Aorta (tissue), 5 donors: ENCODE measurements at regions not wholly inside any gene's neighbourhood (a gene's known extent, or its start where the extent isn't known, plus 50 kb on each side); places are given as distances from the start of the nearest gene placed in this dataset.
A peak's percentile ranks its signal among the peaks of the same experiment; 100 is the strongest.
"Not testable (repeated sequence)": the region's sequence is repeated elsewhere in the genome, so short reads cannot be mapped to it uniquely, and the experiment has no call there.

Source experiments
- ATAC-seq: fragments of 200-7000 bp; cut with Tn5 transposase; one replicate; pipeline ENCODE4 v1.9.1; 2022; ENCODE audit warnings: moderate library complexity; ENCODE audit not compliant: low FRiP score
- DNase-seq, 2 donors: peaks; one replicate each; pipeline ENCODE4 v3.0.0-alpha.2; 2020
- H3K27ac ChIP-seq, 2 donors: one replicate each; pipeline ENCODE4 v1.5.1; 2013; ENCODE audit warnings: low read length in 2 of 2, mild to moderate bottlenecking in 2 of 2, moderate library complexity in 2 of 2, control low read depth in 1 of 2, inconsistent platforms in 1 of 2, low read depth in 1 of 2
- H3K27me3 ChIP-seq, 2 donors: one replicate each; pipeline ENCODE4 v1.6.1; 2013; ENCODE audit warnings: control low read depth in 1 of 2, low read length in 1 of 2, mild to moderate bottlenecking in 1 of 2, moderate library complexity in 1 of 2; ENCODE audit not compliant: insufficient read depth in 2 of 2, control insufficient read depth in 1 of 2
- H3K36me3 ChIP-seq, 2 donors: one replicate each; pipeline ENCODE4 v1.6.1; 2013; ENCODE audit warnings: control low read depth in 1 of 2, low read length in 1 of 2, mild to moderate bottlenecking in 1 of 2; ENCODE audit not compliant: insufficient read depth in 2 of 2, control insufficient read depth in 1 of 2
- H3K4me1 ChIP-seq, 2 donors: one replicate each; pipeline ENCODE4 v1.6.1; 2013; ENCODE audit warnings: low read length in 2 of 2, control low read depth in 1 of 2, mild to moderate bottlenecking in 1 of 2, moderate library complexity in 1 of 2; ENCODE audit not compliant: insufficient read depth in 2 of 2, control insufficient read depth in 1 of 2
- H3K4me3 ChIP-seq, 2 donors: one replicate each; pipeline ENCODE4 v1.5.1; 2013; ENCODE audit warnings: low read length in 2 of 2, control low read depth in 1 of 2, mild to moderate bottlenecking in 1 of 2
- H3K9me3 ChIP-seq: one replicate; pipeline ENCODE4 v1.6.1; 2013; ENCODE audit warnings: mild to moderate bottlenecking, low read length; ENCODE audit not compliant: control insufficient read depth
- whole genome bisulfite sequencing, 2 donors: extraction: QIAGEN DNeasy Blood & Tissue Kit; methylation state at CpG; one replicate each; pipeline ENCODE4 v1.1.7; 2013; 5-methylcytosine and 5-hydroxymethylcytosine counted together
- intact Hi-C, 2 donors: fragments of 100-400 bp; cut with DNase I; formaldehyde crosslinking; loops; one replicate each; pipeline versions ENCODE4 v1.14.2 to v1.15.0; 2022
- donor health status: healthy with polysubstance abuse.
- donor health status: Bipolar disorder and iron deficiency.
- donor health status: DM: no; HTN: no; CAD: no.
- donor health status: DM: no; HTN: no; CAD: no.
- donor health status: DM: yes; HTN: yes; CAD: no.

DNA sequence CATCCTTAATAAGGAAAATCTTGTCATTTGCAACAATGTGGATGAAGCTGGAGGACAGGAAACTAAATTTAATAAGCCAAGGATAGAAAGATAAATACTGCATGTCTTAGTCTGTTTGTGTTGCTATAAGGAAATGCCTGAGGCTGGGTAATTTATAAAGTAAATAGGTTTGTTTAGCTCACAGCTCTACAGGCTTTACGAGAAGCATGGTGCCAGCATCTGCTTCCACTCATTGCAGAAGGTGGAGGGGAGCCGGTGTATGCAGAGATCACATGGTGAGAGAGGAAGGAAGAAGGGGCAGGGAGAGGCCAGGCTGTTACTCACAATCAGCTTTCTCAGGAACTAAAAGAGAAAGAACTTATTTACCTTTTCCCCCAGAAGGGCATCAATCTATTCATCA is 118.9 kb upstream of the SMLR1 start:
- Histone ChIP-seq H3K9me3 (no peaks in the 10 kb centered on the region), H3K27me3 (no peaks in the 10 kb centered on the region), H3K27ac (no peak overlapping the region), H3K4me3 (no peak overlapping the region), H3K4me1 (no peaks in the 10 kb centered on the region), H3K36me3 (no peaks in the 10 kb centered on the region)
- ATAC-seq, result no peak
- intact Hi-C loops, result no loop called here
- no peak for DNase-seq
- 15 to 20% methylated on average over 2 of the region's 2 CpGs for WGBS, 2 donors

DNA sequence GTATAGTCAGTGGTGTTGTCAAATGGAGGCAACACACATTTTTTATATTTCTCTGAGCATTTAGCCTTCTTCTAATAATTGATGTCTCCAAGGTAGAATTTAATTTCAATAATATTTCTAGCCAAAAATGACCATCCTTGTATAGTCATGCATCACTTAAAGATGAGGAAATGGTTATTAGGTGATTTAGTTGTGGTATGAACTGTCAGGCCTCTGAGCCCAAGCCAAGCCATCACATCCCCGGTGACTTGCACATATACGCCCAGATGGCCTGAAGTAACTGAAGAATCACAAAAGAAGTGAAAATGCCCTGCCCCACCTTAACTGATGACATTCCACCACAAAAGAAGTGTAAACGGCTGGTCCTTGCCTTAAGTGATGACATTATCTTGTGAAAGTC is 115.6 kb upstream of the SMLR1 start:
- intact Hi-C loops, H3K27ac ChIP-seq, H3K9me3 ChIP-seq, DNase-seq, H3K4me3 ChIP-seq, H3K36me3 ChIP-seq, H3K27me3 ChIP-seq, ATAC-seq, H3K4me1 ChIP-seq: not testable (repeated sequence)
- WGBS, 2 donors, result 68 to 75% methylated on average over 3 of the region's 3 CpGs

DNA sequence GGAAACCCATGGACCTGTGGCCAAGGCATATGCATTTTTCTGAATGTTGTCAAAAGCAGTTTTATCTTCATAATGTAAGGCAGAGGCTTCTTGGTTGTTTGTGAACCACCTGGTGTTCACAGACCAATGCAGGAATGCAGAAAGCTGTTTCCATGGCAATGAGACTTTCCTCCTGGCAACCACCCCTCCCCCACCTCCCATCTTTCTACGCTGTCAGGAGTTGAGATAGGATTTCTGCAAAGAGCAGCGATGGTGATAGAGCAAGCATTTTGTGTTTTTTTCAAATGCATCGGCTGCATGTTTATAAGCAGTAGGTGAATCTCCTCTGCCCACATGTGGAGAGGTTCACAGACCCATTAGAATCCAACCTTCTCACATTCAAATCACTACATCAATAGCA is 114.1 kb upstream of the SMLR1 start:
- H3K9me3 ChIP-seq, result no peaks in the 10 kb centered on the region
- no peak overlapping the region for H3K4me3 ChIP-seq
- no peaks in the 10 kb centered on the region for H3K36me3 ChIP-seq
- intact Hi-C loops, result no loop called here
- H3K4me1 ChIP-seq, result no peaks in the 10 kb centered on the region
- DNase-seq (no peak), ATAC-seq (no peak)
- no peak overlapping the region for H3K27ac ChIP-seq
- H3K27me3 ChIP-seq, result no peaks in the 10 kb centered on the region
- 15 to 25% methylated on average over 3 of the region's 3 CpGs for WGBS, 2 donors

- Histone ChIP-seq H3K9me3 (no peaks in the 10 kb centered on the region), H3K27me3 (no peaks in the 10 kb centered on the region), H3K36me3 (no peaks in the 10 kb centered on the region), H3K27ac (no peak overlapping the region), H3K4me1 (no peaks in the 10 kb centered on the region), H3K4me3 (no peak overlapping the region)
- no peak for DNase-seq
- WGBS, 2 donors, result 69 to 72% methylated on average over 5 of the region's 5 CpGs
- no peak for ATAC-seq
- intact Hi-C loops, result no loop called here
Measured at GRCh38 chr6:130715058-130715457, 112.1 kb upstream of the SMLR1 start.

- intact Hi-C loops, result no loop called here
- DNase-seq, result no peak
Measured at GRCh38 chr6:130716466-130716865, 110.7 kb upstream of the SMLR1 start.

GRCh38 chr6:130717657-130718056 is 109.5 kb upstream of the SMLR1 start:
- ATAC-seq (no peak), DNase-seq (no peak)
- intact Hi-C loops, result no loop called here
- Histone ChIP-seq H3K9me3 (peaks cover 3% of the 10 kb centered on the region), H3K4me3 (no peak overlapping the region), H3K4me1 (no peaks in the 10 kb centered on the region), H3K27ac (no peak overlapping the region), H3K27me3 (no peaks in the 10 kb centered on the region), H3K36me3 (no peaks in the 10 kb centered on the region)
- 81 to 97% methylated on average over 1 of the region's 1 CpG for WGBS, 2 donors

More at GRCh38 chr6:130716466-130716865, 110.7 kb upstream of the SMLR1 start:
- no peak for ATAC-seq
- no peaks in the 10 kb centered on the region for H3K36me3 ChIP-seq
- no peaks in the 10 kb centered on the region for H3K27me3 ChIP-seq
- no peaks in the 10 kb centered on the region for H3K4me1 ChIP-seq
- H3K9me3 ChIP-seq, result peaks cover 1% of the 10 kb centered on the region
- 84 to 85% methylated on average over 3 of the region's 3 CpGs for WGBS, 2 donors
- H3K4me3 ChIP-seq, result no peak overlapping the region
- H3K27ac ChIP-seq, result no peak overlapping the region

DNA sequence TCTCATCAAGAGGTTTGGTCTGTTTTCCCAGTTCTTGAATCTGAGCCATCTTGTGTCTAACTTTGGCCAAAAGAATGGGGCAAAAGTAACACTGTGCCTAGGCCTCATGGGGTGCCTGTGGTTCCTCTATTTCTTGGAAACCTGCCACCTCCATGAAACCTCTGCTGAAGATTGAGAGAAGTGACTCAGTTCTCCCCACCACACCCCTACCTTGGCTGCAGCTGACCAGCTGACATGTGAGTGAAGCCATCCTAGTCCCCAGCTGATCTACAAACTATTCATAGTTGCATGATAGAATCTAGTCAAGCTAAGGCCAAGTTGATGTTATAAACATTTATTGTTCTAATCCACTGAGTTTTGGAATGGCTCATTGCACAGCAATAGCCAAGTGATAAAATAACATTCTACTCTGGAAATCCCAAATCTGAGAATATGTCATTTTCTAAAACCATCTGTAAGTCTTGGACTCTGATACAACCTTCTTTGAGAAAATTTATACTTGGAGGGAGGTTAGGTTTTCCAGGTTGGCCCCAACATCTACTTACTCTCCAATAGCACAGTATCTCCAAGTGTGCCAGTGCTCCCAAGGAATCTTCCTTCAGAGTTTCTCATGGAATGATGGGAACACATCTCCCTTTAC is 107.0 kb upstream of the SMLR1 start:
- intact Hi-C loops, result no loop called here
- ATAC-seq (peak; percentile 29), DNase-seq (no peak)
- H3K27ac ChIP-seq, result no peak overlapping the region
- no peaks in the 10 kb centered on the region for H3K4me1 ChIP-seq
- no peaks in the 10 kb centered on the region for H3K27me3 ChIP-seq
- no peak overlapping the region for H3K4me3 ChIP-seq
- H3K9me3 ChIP-seq, result peaks cover 3% of the 10 kb centered on the region
- H3K36me3 ChIP-seq, result no peaks in the 10 kb centered on the region

DNA sequence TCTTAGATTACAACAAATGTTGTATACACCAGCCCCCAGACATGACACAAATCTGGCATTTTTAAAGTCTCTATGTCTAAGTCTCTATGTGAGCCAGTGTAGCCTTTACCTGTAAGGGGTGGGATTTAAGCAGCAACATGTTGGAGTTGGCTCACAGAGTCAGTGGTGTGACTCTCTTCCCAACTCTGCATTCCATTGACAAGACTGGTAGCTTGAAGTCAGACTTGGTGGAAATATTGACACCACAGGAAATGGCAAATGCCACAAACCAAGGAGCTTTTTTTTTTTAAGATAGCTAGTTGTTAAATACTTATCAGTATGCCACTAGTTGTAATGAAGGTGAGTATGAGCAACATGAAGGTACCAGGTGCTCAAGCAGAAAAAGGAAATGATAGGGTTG is 103.1 kb upstream of the SMLR1 start:
- Histone ChIP-seq H3K9me3 (peaks cover 6% of the 10 kb centered on the region), H3K4me1 (no peaks in the 10 kb centered on the region), H3K27ac (no peak overlapping the region), H3K36me3 (no peaks in the 10 kb centered on the region), H3K27me3 (peaks cover 0 to 1% of the 10 kb centered on the region in 2 donors), H3K4me3 (no peak overlapping the region)
- intact Hi-C loops, result no loop called here
- DNase-seq, result no peak
- ATAC-seq, result no peak

DNA sequence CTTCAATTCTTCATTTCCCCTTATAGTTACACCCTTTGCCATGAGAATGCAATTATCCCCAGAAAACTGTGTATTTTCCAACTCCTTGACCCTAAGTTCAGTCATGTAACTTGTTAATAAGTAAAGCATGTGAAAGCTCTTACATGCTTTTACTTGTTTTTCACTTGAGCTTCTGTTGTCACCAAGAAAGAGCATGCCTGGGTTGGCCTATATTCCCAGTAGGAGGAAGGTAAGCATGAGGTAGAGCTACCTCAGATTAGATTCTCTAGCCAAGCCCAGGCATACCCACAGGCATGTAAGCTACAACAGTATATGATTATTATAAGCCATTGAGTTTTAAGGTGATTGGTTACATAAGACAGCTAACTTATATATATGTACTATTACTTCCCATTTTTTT is 101.7 kb upstream of the SMLR1 start:
- Histone ChIP-seq H3K27ac (no peak overlapping the region), H3K4me1 (no peaks in the 10 kb centered on the region), H3K36me3 (no peaks in the 10 kb centered on the region), H3K9me3 (peaks cover 6% of the 10 kb centered on the region), H3K4me3 (no peak overlapping the region), H3K27me3 (peaks cover 0 to 1% of the 10 kb centered on the region in 2 donors)
- intact Hi-C loops, result no loop called here
- no peak for ATAC-seq
- DNase-seq, result no peak
